NCI-H2107 (cell line): ENCODE measurements at regions not wholly inside any gene's neighbourhood (a gene's known extent, or its start where the extent isn't known, plus 50 kb on each side); places are given as distances from the start of the nearest gene placed in this dataset.

Experiments used
- DNase-seq: peaks from one replicate; lab custom pipeline; 2025; lab: John Stamatoyannopoulos, UW

- DNase-seq: no peak
These were observed 63.6 kb downstream of the NUDT12 start for GRCh38 chr5:103498800-103499551.

DNA sequence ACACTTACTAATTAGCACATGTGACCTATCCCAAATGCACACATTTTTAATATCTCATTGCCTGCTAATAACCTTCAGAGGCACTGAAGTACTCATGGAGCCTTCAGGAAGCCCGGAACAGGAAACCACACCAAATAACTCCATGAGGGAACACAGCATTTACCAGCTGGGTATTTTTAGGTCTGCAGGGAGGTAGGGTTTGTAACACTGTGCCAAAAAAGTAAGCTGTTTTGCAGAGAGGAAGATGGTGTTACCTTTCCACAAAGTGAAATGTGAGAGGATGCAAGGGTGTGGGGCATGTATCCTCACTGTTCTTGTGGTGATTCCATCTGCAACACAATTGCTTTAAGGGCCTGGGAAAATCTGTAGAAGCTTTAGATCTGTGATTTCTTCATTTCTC is 64.4 kb downstream of the NUDT12 start:
- DNase-seq: peak; percentile 24

GRCh38 chr5:103497781-103498180 is 64.8 kb downstream of the NUDT12 start:
- no peak for DNase-seq

DNA sequence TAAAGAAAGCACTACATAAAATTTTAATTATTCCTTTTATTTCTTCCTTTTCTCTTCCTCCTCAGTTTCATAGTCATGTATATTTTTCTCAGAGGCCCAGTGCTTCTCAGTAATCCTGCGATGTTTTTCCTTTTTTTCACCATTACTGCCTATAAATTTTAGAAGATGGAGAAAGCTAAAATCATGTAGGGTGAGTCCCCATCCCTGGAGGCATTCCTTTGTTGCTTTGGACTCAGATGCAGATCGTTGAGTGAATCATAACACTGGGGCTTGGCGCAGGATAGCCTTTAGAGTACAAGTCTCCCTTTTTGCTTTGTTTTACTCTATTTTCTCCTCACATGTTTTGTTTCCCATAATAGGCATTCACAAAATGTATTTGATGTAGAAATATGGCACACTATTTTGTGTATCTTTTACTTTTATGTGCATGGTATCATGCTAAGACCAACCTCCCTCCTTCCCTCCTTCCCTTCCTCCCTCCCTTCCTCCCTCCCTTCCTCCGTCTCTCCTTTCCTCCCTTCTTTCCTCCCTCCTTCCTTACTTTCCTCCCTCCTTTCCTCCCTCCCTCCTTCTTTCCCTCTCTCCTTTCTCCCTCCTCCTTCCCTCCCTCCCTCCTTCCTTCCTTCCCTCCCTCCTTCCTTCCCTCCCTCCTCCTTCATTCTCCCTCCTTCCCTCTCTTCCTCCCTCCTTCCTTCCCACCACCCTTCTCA is 72.4 kb downstream of the NUDT12 start:
- DNase-seq: no peak

DNA sequence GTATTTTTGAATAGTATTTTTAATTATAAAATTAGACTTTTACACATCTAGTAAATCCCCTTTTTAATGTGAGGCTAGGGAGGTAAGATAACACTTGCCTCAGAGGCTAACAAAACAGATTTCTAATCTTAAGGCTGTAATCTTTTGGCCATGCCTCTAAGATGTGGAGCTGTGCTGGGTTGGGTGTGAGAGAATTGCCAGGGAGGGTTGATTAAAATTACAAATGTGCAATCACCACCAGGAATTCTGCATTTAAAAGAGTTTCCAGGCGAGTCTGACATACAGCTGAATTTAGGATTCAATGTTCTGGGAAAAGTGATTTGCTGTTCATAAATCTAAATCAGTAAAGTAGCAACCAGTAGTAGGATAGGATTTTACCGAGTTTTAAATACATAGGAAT is 73.3 kb downstream of the NUDT12 start:
- DNase-seq: no peak

DNA sequence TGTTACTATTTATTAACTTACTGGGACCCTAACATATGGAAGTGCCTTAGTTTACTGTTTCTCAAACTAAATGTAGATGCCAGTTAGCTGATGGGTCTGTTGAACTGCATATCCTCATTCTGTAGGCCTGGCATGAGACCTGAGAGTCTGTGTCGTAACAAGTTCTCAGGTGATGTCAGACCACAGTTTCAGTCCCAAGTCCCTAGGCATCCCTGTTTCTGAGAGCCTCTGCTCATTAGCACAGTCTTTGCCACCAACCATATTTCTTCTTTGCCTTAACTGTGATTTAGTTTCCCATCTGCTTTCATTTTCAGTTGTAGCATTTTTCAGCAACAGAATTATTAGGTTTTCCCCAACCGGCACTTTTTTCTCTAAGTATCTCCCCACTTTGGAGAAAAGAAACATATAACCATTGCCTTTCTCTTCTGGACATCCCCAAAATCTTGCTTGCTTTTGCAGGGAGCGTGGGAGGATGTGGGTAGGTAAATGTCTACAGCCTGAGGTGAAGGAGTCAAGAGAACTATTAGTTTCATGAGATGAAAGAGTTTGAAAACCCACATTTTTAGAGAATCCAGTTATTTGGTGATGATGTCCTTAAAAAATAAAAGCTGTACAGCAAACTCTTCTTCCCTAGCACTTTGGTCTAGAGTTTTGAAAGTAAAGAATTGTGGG is 74.6 kb downstream of the NUDT12 start:
- no peak for DNase-seq

DNA sequence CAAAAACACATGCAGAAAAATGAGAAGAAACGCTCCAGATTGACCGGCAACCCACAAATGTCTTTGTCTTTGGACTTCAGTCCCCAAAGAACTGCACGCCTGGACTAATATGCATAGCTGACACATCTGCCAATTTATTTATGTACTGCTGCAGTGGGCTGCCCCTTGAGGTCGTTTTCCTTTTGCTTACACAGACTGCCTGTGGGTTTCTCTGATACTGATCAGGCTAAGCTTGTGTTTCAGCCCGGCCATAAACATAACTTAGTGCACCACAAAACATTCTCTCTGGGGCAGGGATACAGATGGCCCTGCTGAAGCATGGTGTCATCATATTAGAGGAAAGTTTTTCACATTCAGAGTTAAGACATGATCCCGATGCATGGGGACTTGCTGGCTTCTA is 75.4 kb downstream of the NUDT12 start:
- no peak for DNase-seq

GRCh38 chr5:103486739-103487138 is 75.8 kb downstream of the NUDT12 start:
- DNase-seq: no peak

DNA sequence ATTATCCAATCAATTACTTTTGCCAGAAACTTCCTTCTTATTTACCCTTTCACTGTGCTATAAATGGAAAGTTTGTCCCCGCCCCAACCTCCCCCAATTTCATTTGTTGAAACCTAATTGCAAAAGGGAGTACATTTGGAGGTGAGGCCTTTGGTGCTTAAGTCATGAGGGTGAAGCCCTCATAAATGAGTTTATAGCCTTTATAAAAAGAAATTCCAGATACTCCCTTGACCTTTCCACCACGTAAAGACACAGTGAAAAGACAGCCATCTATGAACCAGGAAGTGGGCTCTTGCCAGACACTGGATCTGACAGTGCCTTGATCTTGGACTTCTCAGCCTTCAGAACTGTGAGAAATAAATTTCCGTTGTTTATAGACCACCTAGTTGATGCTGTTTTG is 82.3 kb downstream of the NUDT12 start:
- DNase-seq: no peak

DNA sequence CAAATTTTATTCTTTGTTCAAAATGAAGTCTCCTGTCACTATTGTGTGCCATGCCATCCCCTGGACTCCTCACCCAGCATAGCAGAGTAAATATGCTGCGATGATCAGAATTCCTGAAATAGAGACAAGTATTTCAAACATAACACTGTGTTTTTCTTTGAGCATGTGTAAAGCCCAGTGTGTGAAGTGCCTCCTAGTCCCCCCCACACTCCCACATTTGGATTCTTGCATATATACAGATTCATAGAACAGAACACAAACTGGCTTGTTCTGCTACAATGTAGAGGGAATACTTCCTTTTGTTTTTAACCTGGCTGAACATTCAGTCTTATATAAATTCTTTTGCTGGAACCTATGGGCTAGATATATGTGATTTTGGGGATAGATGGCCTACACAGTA is 84.9 kb downstream of the NUDT12 start:
- no peak for DNase-seq

DNA sequence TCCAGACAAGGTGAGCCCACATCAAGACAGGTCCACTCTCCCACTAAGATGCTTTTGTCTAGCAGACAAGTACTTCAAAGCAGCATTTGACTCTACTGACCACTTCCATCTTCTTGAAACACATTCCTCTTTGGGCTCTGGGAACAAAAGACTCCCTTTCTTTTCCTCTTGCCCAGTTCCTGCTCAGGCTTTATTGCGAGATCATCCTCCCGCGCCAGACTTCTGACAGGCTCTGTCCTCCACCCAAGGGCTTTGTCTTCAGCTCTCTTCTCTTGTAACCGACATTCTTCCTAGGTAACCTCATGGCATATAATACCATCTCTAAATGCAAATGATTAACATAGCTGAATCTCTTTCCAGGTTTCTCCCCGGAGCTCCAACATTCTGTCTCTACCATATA is 85.8 kb downstream of the NUDT12 start:
- DNase-seq: no peak

GRCh38 chr5:103475629-103476240 is 86.9 kb downstream of the NUDT12 start:
- no peak for DNase-seq

- no peak for DNase-seq
These were observed 87.9 kb downstream of the NUDT12 start for GRCh38 chr5:103474677-103475076.

DNA sequence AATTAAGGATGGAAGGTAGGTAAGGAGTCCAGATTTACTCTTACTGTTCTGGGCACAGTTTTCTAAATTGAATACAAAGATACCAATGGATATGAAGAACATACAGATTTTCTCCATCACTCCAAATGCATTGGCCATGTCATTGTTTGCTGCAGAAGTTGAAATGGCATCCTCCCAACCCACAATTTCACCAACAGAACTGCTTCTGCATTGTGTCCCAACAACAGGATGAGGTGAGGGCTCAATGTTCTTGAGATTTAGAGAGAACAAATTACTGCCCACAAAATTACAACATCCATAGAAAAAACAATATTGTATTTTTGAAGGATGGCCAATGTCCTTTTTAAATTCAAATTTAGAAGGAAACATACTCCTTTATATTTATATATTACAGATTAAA is 88.9 kb downstream of the NUDT12 start:
- no peak for DNase-seq

DNA sequence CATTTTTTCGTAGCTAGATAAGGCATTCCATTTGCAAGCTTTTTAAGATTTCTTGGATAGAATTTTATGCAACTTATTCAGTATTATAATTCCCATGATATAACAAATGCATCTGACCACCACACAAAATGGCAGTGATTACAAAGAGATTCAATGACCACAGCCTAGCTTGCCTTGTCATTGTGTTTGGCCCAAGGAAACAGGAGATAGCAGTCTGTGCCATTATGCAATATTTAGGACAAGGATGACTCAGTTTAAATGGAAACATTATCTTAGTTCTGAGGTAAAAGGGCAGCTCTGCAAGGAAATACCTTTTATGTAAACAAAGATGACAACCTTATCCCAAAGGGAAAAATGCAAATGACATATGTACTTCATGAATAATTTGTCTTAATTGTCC is 89.8 kb downstream of the NUDT12 start:
- no peak for DNase-seq

DNA sequence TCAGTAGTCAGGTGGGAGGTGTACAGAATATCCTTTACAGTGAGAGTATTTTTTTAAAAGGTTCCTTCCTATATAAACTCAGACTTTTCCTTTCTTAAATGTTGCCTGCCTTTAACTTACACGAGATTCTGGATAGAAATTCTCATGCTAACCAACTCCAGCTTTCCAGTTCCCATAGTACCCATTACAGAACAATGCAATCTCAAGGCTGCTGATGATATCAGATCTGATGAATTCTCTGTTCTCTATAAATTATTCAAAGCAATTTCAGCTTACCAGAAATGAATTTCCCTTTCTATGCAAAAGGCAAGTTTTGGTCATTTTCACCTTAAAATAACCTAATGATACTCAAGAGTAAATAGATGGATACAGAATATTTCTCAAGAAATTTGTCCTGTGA is 90.3 kb downstream of the NUDT12 start:
- DNase-seq: no peak

- no peak for DNase-seq
These were observed 93.1 kb downstream of the NUDT12 start for GRCh38 chr5:103469288-103470040.

GRCh38 chr5:103467831-103468230 is 94.8 kb downstream of the NUDT12 start:
- DNase-seq: no peak

DNA sequence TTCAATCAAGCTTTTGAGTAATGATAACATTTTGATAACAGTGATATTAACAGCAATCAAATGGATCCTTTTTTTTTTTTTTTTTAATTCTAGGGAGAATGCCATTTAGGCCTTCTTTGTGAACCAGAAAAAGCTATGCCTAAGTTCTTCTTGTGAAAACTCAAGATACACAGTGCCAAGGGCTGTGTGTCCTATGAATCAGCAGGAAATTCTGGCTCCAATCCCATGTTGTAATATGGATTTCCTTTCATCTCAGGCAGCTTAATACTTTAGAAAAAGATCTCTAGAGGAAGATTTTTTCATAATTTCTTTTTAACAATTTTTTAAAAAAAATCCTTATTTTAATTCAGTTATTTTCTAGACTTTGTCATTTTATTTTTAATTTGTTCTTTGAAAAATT is 96.1 kb downstream of the NUDT12 start:
- no peak for DNase-seq

DNA sequence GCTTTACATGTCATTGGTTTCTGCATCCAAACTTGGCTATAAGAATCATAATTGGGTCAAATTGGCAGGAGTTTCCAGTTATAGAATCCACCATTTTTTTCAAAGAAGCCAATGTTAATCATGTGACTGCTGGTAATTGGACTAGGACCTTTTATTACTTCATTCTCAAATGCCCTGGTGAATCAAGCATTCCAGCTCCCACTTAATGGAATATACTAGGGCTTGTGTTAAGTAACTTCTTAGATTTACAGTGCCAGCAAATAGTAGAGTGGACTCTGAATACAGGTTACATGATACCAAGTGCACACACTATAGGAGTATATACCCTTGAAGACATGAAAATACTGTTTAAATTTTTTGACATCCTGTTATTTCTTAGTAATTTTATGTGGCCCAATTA is 96.7 kb downstream of the NUDT12 start:
- DNase-seq: no peak

GRCh38 chr5:103464835-103465484 is 97.6 kb downstream of the NUDT12 start:
- DNase-seq: no peak

GRCh38 chr5:103463261-103463660 is 99.3 kb downstream of the NUDT12 start:
- no peak for DNase-seq
